Lower lobe of right lung (tissue), 2 donors: ENCODE measurements at regions not wholly inside any gene's neighbourhood (a gene's known extent, or its start where the extent isn't known, plus 50 kb on each side); places are given as distances from the start of the nearest gene placed in this dataset.
"Not testable (repeated sequence)": the region's sequence is repeated elsewhere in the genome, so short reads cannot be mapped to it uniquely, and the experiment has no call there.

Source experiments
- ATAC-seq, 2 donors: fragments of 200-7000 bp; cut with Tn5 transposase; one replicate each; pipeline ENCODE4 v1.9.1; 2020 to 2022; ENCODE audit warnings: mild to moderate bottlenecking in 2 of 2, moderate library complexity in 2 of 2
- DNase-seq: peaks from one replicate; pipeline ENCODE4 v3.0.0-alpha.2; 2020
- H3K27ac ChIP-seq: fragments of 200-600 bp; one replicate; pipeline ENCODE4 v1.8.0; 2022
- H3K27me3 ChIP-seq: fragments of 200-600 bp; one replicate; pipeline ENCODE4 v1.8.0; 2022; ENCODE audit warnings: low read depth
- H3K36me3 ChIP-seq: fragments of 200-600 bp; one replicate; pipeline ENCODE4 v1.8.0; 2022; ENCODE audit warnings: mild to moderate bottlenecking
- H3K4me1 ChIP-seq: fragments of 200-600 bp; one replicate; pipeline ENCODE4 v1.8.0; 2022
- H3K4me3 ChIP-seq: fragments of 200-600 bp; one replicate; pipeline ENCODE4 v1.8.0; 2022; ENCODE audit warnings: mild to moderate bottlenecking
- H3K9me3 ChIP-seq: fragments of 200-600 bp; one replicate; pipeline ENCODE4 v1.8.0; 2022
- intact Hi-C: fragments of 100-400 bp; cut with DNase I; formaldehyde crosslinking; loops from one replicate; pipeline ENCODE4 v1.11.0; 2022
- TF ChIP-seq, protein P1 (sequence below): fragments of 200-600 bp; IDR thresholded peaks from one replicate; pipeline ENCODE4 v1.8.0; 2022; ENCODE audit warnings: antibody characterized with exemption, mild to moderate bottlenecking
- donor health status: DM: no; HTN: yes; CAD: no; lungs with severe emphysema.

GRCh38 chr1:212164095-212164872 lies 120.9 kb upstream of the PPP2R5A start:
- H3K4me1 ChIP-seq, result peaks cover 36% of the 10 kb centered on the region
- no peak overlapping the region for H3K27ac ChIP-seq
- no peak for DNase-seq
- ATAC-seq, result no peak
- no peaks in the 10 kb centered on the region for H3K9me3 ChIP-seq
- intact Hi-C loops, result no loop called here
- no peaks in the 10 kb centered on the region for H3K36me3 ChIP-seq
- no peaks in the 10 kb centered on the region for H3K27me3 ChIP-seq
- no peak overlapping the region for H3K4me3 ChIP-seq
- TF ChIP-seq, protein P1, sequence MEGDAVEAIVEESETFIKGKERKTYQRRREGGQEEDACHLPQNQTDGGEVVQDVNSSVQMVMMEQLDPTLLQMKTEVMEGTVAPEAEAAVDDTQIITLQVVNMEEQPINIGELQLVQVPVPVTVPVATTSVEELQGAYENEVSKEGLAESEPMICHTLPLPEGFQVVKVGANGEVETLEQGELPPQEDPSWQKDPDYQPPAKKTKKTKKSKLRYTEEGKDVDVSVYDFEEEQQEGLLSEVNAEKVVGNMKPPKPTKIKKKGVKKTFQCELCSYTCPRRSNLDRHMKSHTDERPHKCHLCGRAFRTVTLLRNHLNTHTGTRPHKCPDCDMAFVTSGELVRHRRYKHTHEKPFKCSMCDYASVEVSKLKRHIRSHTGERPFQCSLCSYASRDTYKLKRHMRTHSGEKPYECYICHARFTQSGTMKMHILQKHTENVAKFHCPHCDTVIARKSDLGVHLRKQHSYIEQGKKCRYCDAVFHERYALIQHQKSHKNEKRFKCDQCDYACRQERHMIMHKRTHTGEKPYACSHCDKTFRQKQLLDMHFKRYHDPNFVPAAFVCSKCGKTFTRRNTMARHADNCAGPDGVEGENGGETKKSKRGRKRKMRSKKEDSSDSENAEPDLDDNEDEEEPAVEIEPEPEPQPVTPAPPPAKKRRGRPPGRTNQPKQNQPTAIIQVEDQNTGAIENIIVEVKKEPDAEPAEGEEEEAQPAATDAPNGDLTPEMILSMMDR, result no peak

- DNase-seq, result no peak
- no peaks in the 10 kb centered on the region for H3K36me3 ChIP-seq
- intact Hi-C loops, result no loop called here
- ATAC-seq, result no peak
- TF ChIP-seq, protein P1, result no peak
- no peaks in the 10 kb centered on the region for H3K9me3 ChIP-seq
- peaks cover 32% of the 10 kb centered on the region for H3K4me1 ChIP-seq
- no peaks in the 10 kb centered on the region for H3K27me3 ChIP-seq
- H3K4me3 ChIP-seq, result no peak overlapping the region
- no peak overlapping the region for H3K27ac ChIP-seq
These were observed 119.0 kb upstream of the PPP2R5A start for GRCh38 chr1:212166244-212166643.

- H3K36me3 ChIP-seq, result no peaks in the 10 kb centered on the region
- TF ChIP-seq, protein P1, result no peak
- peaks cover 28% of the 10 kb centered on the region for H3K4me1 ChIP-seq
- no peaks in the 10 kb centered on the region for H3K27me3 ChIP-seq
- intact Hi-C loops, result no loop called here
- no peaks in the 10 kb centered on the region for H3K9me3 ChIP-seq
- DNase-seq (no peak), ATAC-seq (peak in 1 of 2 donors; percentile 55)
- H3K27ac ChIP-seq, result peak overlapping the region; percentile 53
- no peak overlapping the region for H3K4me3 ChIP-seq
These were observed 118.6 kb upstream of the PPP2R5A start for GRCh38 chr1:212166644-212167043.

GRCh38 chr1:212167098-212167497 lies 118.1 kb upstream of the PPP2R5A start:
- H3K4me3 ChIP-seq, result no peak overlapping the region
- no peaks in the 10 kb centered on the region for H3K36me3 ChIP-seq
- no peaks in the 10 kb centered on the region for H3K27me3 ChIP-seq
- H3K4me1 ChIP-seq, result peaks cover 24% of the 10 kb centered on the region
- DNase-seq (no peak), ATAC-seq (peak; percentile 63 to 71)
- intact Hi-C loops, result no loop called here
- TF ChIP-seq, protein P1, result no peak
- H3K27ac ChIP-seq, result peak overlapping the region; percentile 53
- H3K9me3 ChIP-seq, result no peaks in the 10 kb centered on the region

- no peak for DNase-seq
These were observed 111.6 kb upstream of the PPP2R5A start for GRCh38 chr1:212173567-212173966.

DNA sequence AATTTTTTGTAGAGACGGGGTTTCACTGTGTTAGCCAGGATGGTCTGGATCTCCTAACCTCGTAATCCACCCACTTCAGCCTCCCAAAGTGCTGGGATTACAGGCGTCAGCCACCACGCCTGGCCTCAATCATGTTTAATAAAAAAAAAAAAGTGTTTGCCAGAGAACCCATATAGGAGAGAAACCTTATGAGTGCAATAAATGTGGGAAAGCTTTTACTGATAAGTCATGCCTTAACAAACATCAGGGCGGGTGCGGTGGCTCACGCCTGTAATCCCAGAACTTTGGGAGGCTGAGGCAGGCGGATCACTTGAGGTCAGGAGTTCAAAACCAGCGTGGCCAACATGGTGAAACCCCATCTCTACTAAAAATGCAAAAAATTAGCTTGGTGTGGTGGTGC lies 110.9 kb upstream of the PPP2R5A start:
- H3K36me3 ChIP-seq, H3K27me3 ChIP-seq, DNase-seq, H3K9me3 ChIP-seq, intact Hi-C loops, ATAC-seq, H3K4me3 ChIP-seq, H3K27ac ChIP-seq: not testable (repeated sequence)
- H3K4me1 ChIP-seq, result peaks cover 15% of the 10 kb centered on the region

More at GRCh38 chr1:212173567-212173966, 111.6 kb upstream of the PPP2R5A start:
- Histone ChIP-seq H3K27ac (no peak overlapping the region), H3K9me3 (no peaks in the 10 kb centered on the region), H3K27me3 (no peaks in the 10 kb centered on the region), H3K36me3 (no peaks in the 10 kb centered on the region), H3K4me1 (peaks cover 8% of the 10 kb centered on the region), H3K4me3 (no peak overlapping the region)
- intact Hi-C loops, result no loop called here
- TF ChIP-seq, protein P1, result no peak
- no peak for ATAC-seq
